ENCODE measurements at regions not wholly inside any gene's neighbourhood (a gene's known extent, or its start where the extent isn't known, plus 50 kb on each side); places are given as distances from the start of the nearest gene placed in this dataset.

GRCh38 chr9:99578666-99579065 is 243.0 kb upstream of the NR4A3 start:
- in situ Hi-C loops (cut with HindIII; ENCODE audit: low pct_ligation_motif_present, low pct_unique_long_range_greater_than_20kb, low sequenced_read_pairs): no loop called here
- no peak for DNase-seq

GRCh38 chr9:99579964-99580363 is 241.7 kb upstream of the NR4A3 start:
- DNase-seq: no peak
- in situ Hi-C loops (cut with HindIII; ENCODE audit: low pct_ligation_motif_present, low pct_unique_long_range_greater_than_20kb, low sequenced_read_pairs): no loop called here

GRCh38 chr9:99582814-99583213 is 238.9 kb upstream of the NR4A3 start:
- DNase-seq: no peak
- in situ Hi-C loops (cut with HindIII; ENCODE audit: low pct_ligation_motif_present, low pct_unique_long_range_greater_than_20kb, low sequenced_read_pairs): no loop called here

GRCh38 chr9:99588299-99588698 is 233.4 kb upstream of the NR4A3 start:
- DNase-seq: no peak
- in situ Hi-C loops (cut with HindIII; ENCODE audit: low pct_ligation_motif_present, low pct_unique_long_range_greater_than_20kb, low sequenced_read_pairs): no loop called here

- DNase-seq: no peak
- in situ Hi-C loops (cut with HindIII; ENCODE audit: low pct_ligation_motif_present, low pct_unique_long_range_greater_than_20kb, low sequenced_read_pairs): no loop called here
Observed at GRCh38 chr9:99588747-99589146, 232.9 kb upstream of the NR4A3 start.

GRCh38 chr9:99590410-99590809 is 231.3 kb upstream of the NR4A3 start:
- in situ Hi-C loops (cut with HindIII; ENCODE audit: low pct_ligation_motif_present, low pct_unique_long_range_greater_than_20kb, low sequenced_read_pairs): no loop called here

GRCh38 chr9:99590840-99591239 is 230.8 kb upstream of the NR4A3 start:
- in situ Hi-C loops (cut with HindIII; ENCODE audit: low pct_ligation_motif_present, low pct_unique_long_range_greater_than_20kb, low sequenced_read_pairs): no loop called here
- DNase-seq: no peak

More at GRCh38 chr9:99590410-99590809, 231.3 kb upstream of the NR4A3 start:
- DNase-seq: no peak

GRCh38 chr9:99591770-99592169 is 229.9 kb upstream of the NR4A3 start:
- no peak for DNase-seq
- in situ Hi-C loops (cut with HindIII; ENCODE audit: low pct_ligation_motif_present, low pct_unique_long_range_greater_than_20kb, low sequenced_read_pairs): no loop called here

- in situ Hi-C loops (cut with HindIII; ENCODE audit: low pct_ligation_motif_present, low pct_unique_long_range_greater_than_20kb, low sequenced_read_pairs): no loop called here
- DNase-seq: no peak
Observed at GRCh38 chr9:99592834-99593574, 228.7 kb upstream of the NR4A3 start.

GRCh38 chr9:99593610-99594009 is 228.1 kb upstream of the NR4A3 start:
- in situ Hi-C loops (cut with HindIII; ENCODE audit: low pct_ligation_motif_present, low pct_unique_long_range_greater_than_20kb, low sequenced_read_pairs): no loop called here
- no peak for DNase-seq

GRCh38 chr9:99594056-99594780 is 227.5 kb upstream of the NR4A3 start:
- in situ Hi-C loops (cut with HindIII; ENCODE audit: low pct_ligation_motif_present, low pct_unique_long_range_greater_than_20kb, low sequenced_read_pairs): no loop called here

GRCh38 chr9:99595796-99596195 is 225.9 kb upstream of the NR4A3 start:
- DNase-seq: no peak
- in situ Hi-C loops (cut with HindIII; ENCODE audit: low pct_ligation_motif_present, low pct_unique_long_range_greater_than_20kb, low sequenced_read_pairs): no loop called here

More at GRCh38 chr9:99594056-99594780, 227.5 kb upstream of the NR4A3 start:
- DNase-seq: no peak

- DNase-seq: no peak
Observed at GRCh38 chr9:99601571-99602111, 220.0 kb upstream of the NR4A3 start.

GRCh38 chr9:99602854-99603253 is 218.8 kb upstream of the NR4A3 start:
- no peak for DNase-seq
- in situ Hi-C loops (cut with HindIII; ENCODE audit: low pct_ligation_motif_present, low pct_unique_long_range_greater_than_20kb, low sequenced_read_pairs): no loop called here

More at GRCh38 chr9:99601571-99602111, 220.0 kb upstream of the NR4A3 start:
- in situ Hi-C loops (cut with HindIII; ENCODE audit: low pct_ligation_motif_present, low pct_unique_long_range_greater_than_20kb, low sequenced_read_pairs): no loop called here

- no peak for DNase-seq
- in situ Hi-C loops (cut with HindIII; ENCODE audit: low pct_ligation_motif_present, low pct_unique_long_range_greater_than_20kb, low sequenced_read_pairs): no loop called here
Observed at GRCh38 chr9:99605016-99605743, 216.5 kb upstream of the NR4A3 start.

GRCh38 chr9:99606296-99606695 is 215.4 kb upstream of the NR4A3 start:
- in situ Hi-C loops (cut with HindIII; ENCODE audit: low pct_ligation_motif_present, low pct_unique_long_range_greater_than_20kb, low sequenced_read_pairs): no loop called here
- no peak for DNase-seq

- DNase-seq: no peak
- in situ Hi-C loops (cut with HindIII; ENCODE audit: low pct_ligation_motif_present, low pct_unique_long_range_greater_than_20kb, low sequenced_read_pairs): no loop called here
Observed at GRCh38 chr9:99606957-99607356, 214.7 kb upstream of the NR4A3 start.

- in situ Hi-C loops (cut with HindIII; ENCODE audit: low pct_ligation_motif_present, low pct_unique_long_range_greater_than_20kb, low sequenced_read_pairs): no loop called here
- DNase-seq: no peak
Observed at GRCh38 chr9:99607842-99608448, 213.7 kb upstream of the NR4A3 start.

GRCh38 chr9:99614341-99614740 is 207.3 kb upstream of the NR4A3 start:
- in situ Hi-C loops (cut with HindIII; ENCODE audit: low pct_ligation_motif_present, low pct_unique_long_range_greater_than_20kb, low sequenced_read_pairs): no loop called here
- no peak for DNase-seq

Measured in ACHN (cell line).